ENCODE measurements at regions not wholly inside any gene's neighbourhood (a gene's known extent, or its start where the extent isn't known, plus 50 kb on each side); places are given as distances from the start of the nearest gene placed in this dataset.

GRCh38 chr3:10570196-10570946, 65.0 kb upstream of the ATP2B2 start:
- Mint-ChIP-seq H3K27me3 (peaks cover 12% of the 10 kb centered on the region), H3K36me3 (ENCODE audit: low read depth) (no peaks in the 10 kb centered on the region), H3K27ac (no peak overlapping the region), H3K4me3 (no peak overlapping the region), H3K9me3 (no peaks in the 10 kb centered on the region), H3K4me1 (no peaks in the 10 kb centered on the region)
- CTCF ChIA-PET, result interaction anchor here (0.9 to 1.9 kb wide), 2 partner anchors 16 to 18 kb away, joined by 3 to 4 read pairs; no protein-coding TSS in a partner anchor
- no peak for DNase-seq
- POLR2A ChIA-PET, result no interaction called here

GRCh38 chr3:10574101-10574620, 68.8 kb upstream of the ATP2B2 start:
- CTCF ChIA-PET, result interaction anchor here (0.7 to 1.1 kb wide), 2 partner anchors 9 to 54 kb away, joined by 3 read pairs; no protein-coding TSS in a partner anchor
- peaks cover 5% of the 10 kb centered on the region for H3K27me3 Mint-ChIP-seq
- DNase-seq, result no peak
- H3K4me1 Mint-ChIP-seq, result no peaks in the 10 kb centered on the region
- no peak overlapping the region for H3K27ac Mint-ChIP-seq
- no peaks in the 10 kb centered on the region for H3K36me3 Mint-ChIP-seq (ENCODE audit: low read depth)
- H3K9me3 Mint-ChIP-seq, result no peaks in the 10 kb centered on the region
- H3K4me3 Mint-ChIP-seq, result no peak overlapping the region
- POLR2A ChIA-PET, result no interaction called here

GRCh38 chr3:10575601-10576160, 70.3 kb upstream of the ATP2B2 start:
- peaks cover 5% of the 10 kb centered on the region for H3K27me3 Mint-ChIP-seq
- no peak overlapping the region for H3K27ac Mint-ChIP-seq
- no peaks in the 10 kb centered on the region for H3K36me3 Mint-ChIP-seq (ENCODE audit: low read depth)
- POLR2A ChIA-PET, result no interaction called here
- no peaks in the 10 kb centered on the region for H3K9me3 Mint-ChIP-seq
- CTCF ChIA-PET, result no interaction called here
- H3K4me1 Mint-ChIP-seq, result no peaks in the 10 kb centered on the region
- no peak overlapping the region for H3K4me3 Mint-ChIP-seq
- no peak for DNase-seq

- Mint-ChIP-seq H3K27ac (no peak overlapping the region), H3K9me3 (no peaks in the 10 kb centered on the region), H3K4me3 (no peak overlapping the region), H3K36me3 (ENCODE audit: low read depth) (no peaks in the 10 kb centered on the region), H3K4me1 (no peaks in the 10 kb centered on the region), H3K27me3 (peaks cover 8% of the 10 kb centered on the region)
- no peak for DNase-seq
- POLR2A ChIA-PET, result no interaction called here
- CTCF ChIA-PET, result no interaction called here
These were observed 72.1 kb upstream of the ATP2B2 start for GRCh38 chr3:10577486-10577885.

GRCh38 chr3:10580426-10580825, 75.0 kb upstream of the ATP2B2 start:
- no peaks in the 10 kb centered on the region for H3K4me1 Mint-ChIP-seq
- H3K9me3 Mint-ChIP-seq, result no peaks in the 10 kb centered on the region
- CTCF ChIA-PET, result no interaction called here
- POLR2A ChIA-PET, result no interaction called here
- no peaks in the 10 kb centered on the region for H3K36me3 Mint-ChIP-seq (ENCODE audit: low read depth)
- no peak overlapping the region for H3K4me3 Mint-ChIP-seq
- no peak for DNase-seq
- H3K27ac Mint-ChIP-seq, result no peak overlapping the region
- H3K27me3 Mint-ChIP-seq, result peaks cover 18% of the 10 kb centered on the region

- Mint-ChIP-seq H3K4me1 (no peaks in the 10 kb centered on the region), H3K4me3 (no peak overlapping the region), H3K27ac (no peak overlapping the region), H3K36me3 (ENCODE audit: low read depth) (no peaks in the 10 kb centered on the region), H3K9me3 (no peaks in the 10 kb centered on the region), H3K27me3 (peaks cover 21% of the 10 kb centered on the region)
- ChIA-PET POLR2A (no interaction called here), CTCF (interaction anchor here (1.2 kb wide), 1 partner anchor 10 kb away, joined by 3 read pairs; no protein-coding TSS in a partner anchor)
- no peak for DNase-seq
These were observed 75.9 kb upstream of the ATP2B2 start for GRCh38 chr3:10581251-10581650.

GRCh38 chr3:10581716-10582115, 76.3 kb upstream of the ATP2B2 start:
- ChIA-PET POLR2A (no interaction called here), CTCF (interaction anchor here (1.2 kb wide), 1 partner anchor 9 kb away, joined by 3 read pairs; no protein-coding TSS in a partner anchor)
- Mint-ChIP-seq H3K9me3 (no peaks in the 10 kb centered on the region), H3K27ac (no peak overlapping the region), H3K4me3 (no peak overlapping the region), H3K4me1 (no peaks in the 10 kb centered on the region), H3K36me3 (ENCODE audit: low read depth) (no peaks in the 10 kb centered on the region), H3K27me3 (peaks cover 22% of the 10 kb centered on the region)
- DNase-seq, result no peak

- POLR2A ChIA-PET, result no interaction called here
- H3K27me3 Mint-ChIP-seq, result peaks cover 23% of the 10 kb centered on the region
- CTCF ChIA-PET, result interaction anchor here (1.2 kb wide), 1 partner anchor 8 kb away, joined by 3 read pairs; no protein-coding TSS in a partner anchor
- no peaks in the 10 kb centered on the region for H3K9me3 Mint-ChIP-seq
- H3K4me1 Mint-ChIP-seq, result no peaks in the 10 kb centered on the region
- no peak overlapping the region for H3K27ac Mint-ChIP-seq
- H3K4me3 Mint-ChIP-seq, result no peak overlapping the region
- DNase-seq, result no peak
- no peaks in the 10 kb centered on the region for H3K36me3 Mint-ChIP-seq (ENCODE audit: low read depth)
These were observed 77.3 kb upstream of the ATP2B2 start for GRCh38 chr3:10582733-10583132.

GRCh38 chr3:10583798-10584708, 78.7 kb upstream of the ATP2B2 start:
- POLR2A ChIA-PET, result no interaction called here
- Mint-ChIP-seq H3K36me3 (ENCODE audit: low read depth) (no peaks in the 10 kb centered on the region), H3K9me3 (no peaks in the 10 kb centered on the region), H3K4me3 (no peak overlapping the region), H3K4me1 (no peaks in the 10 kb centered on the region), H3K27me3 (peaks cover 23% of the 10 kb centered on the region), H3K27ac (no peak overlapping the region)
- CTCF ChIA-PET, result no interaction called here
- DNase-seq, result no peak

- no peak overlapping the region for H3K27ac Mint-ChIP-seq
- H3K4me1 Mint-ChIP-seq, result no peaks in the 10 kb centered on the region
- DNase-seq, result no peak
- H3K36me3 Mint-ChIP-seq (ENCODE audit: low read depth), result no peaks in the 10 kb centered on the region
- peaks cover 23% of the 10 kb centered on the region for H3K27me3 Mint-ChIP-seq
- H3K9me3 Mint-ChIP-seq, result no peaks in the 10 kb centered on the region
- no peak overlapping the region for H3K4me3 Mint-ChIP-seq
- ChIA-PET CTCF (interaction anchor here (1.3 kb wide), 1 partner anchor 16 kb away, joined by 3 read pairs; no protein-coding TSS in a partner anchor), POLR2A (no interaction called here)
These were observed 80.6 kb upstream of the ATP2B2 start for GRCh38 chr3:10585945-10586344.

- peak; percentile 77 for DNase-seq
- H3K36me3 Mint-ChIP-seq (ENCODE audit: low read depth), result no peaks in the 10 kb centered on the region
- no peaks in the 10 kb centered on the region for H3K4me1 Mint-ChIP-seq
- H3K27ac Mint-ChIP-seq, result no peak overlapping the region
- no peak overlapping the region for H3K4me3 Mint-ChIP-seq
- POLR2A ChIA-PET, result no interaction called here
- CTCF ChIA-PET, result no interaction called here
- H3K9me3 Mint-ChIP-seq, result no peaks in the 10 kb centered on the region
- peaks cover 23% of the 10 kb centered on the region for H3K27me3 Mint-ChIP-seq
These were observed 89.5 kb upstream of the ATP2B2 start for GRCh38 chr3:10594915-10595314.

GRCh38 chr3:10596746-10597448, 91.5 kb upstream of the ATP2B2 start:
- H3K36me3 Mint-ChIP-seq (ENCODE audit: low read depth), result no peaks in the 10 kb centered on the region
- no peaks in the 10 kb centered on the region for H3K9me3 Mint-ChIP-seq
- no peak overlapping the region for H3K27ac Mint-ChIP-seq
- POLR2A ChIA-PET, result no interaction called here
- peaks cover 3% of the 10 kb centered on the region for H3K4me1 Mint-ChIP-seq
- CTCF ChIA-PET, result no interaction called here
- peaks cover 23% of the 10 kb centered on the region for H3K27me3 Mint-ChIP-seq
- H3K4me3 Mint-ChIP-seq, result no peak overlapping the region
- DNase-seq, result no peak

Data from activated CD4-positive, alpha-beta T cell treated with anti-CD3 and anti-CD28 coated beads, Interleukin-2, amount 10 ng/mL, durations not matched to agents 7 days and 5 days (primary cell).